ENCODE measurements at regions not wholly inside any gene's neighbourhood (a gene's known extent, or its start where the extent isn't known, plus 50 kb on each side); places are given as distances from the start of the nearest gene placed in this dataset.

DNA sequence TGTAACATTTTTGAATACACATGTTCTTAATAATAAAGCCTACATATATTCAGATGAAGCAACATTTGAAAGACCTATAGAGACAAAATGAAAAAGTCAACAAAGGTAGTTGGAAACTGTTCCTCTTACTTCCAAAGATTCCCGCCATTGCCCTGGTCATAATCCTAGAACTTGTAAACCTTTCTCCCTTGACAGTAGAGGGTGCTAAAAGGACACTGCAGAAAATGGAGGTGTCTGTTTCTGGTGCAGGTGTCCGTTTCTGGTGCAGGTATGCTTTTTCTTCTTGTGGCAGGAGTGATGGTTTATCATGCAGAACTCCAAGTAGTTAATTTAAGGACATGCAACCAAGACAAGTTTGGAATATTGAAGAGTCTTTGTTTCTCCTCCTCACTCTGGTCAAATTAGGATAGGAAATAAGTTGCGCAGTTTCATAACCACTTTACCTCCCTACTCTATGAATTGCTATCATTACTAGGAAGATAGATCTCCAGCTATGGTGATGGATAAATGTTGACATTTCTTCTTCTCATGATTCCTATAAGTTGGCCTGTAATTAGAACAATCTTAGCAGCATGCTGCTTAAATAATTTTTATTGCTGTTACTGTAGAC is 56.0 kb upstream of the FAM174A start:
- H3K27ac Mint-ChIP-seq = no peak overlapping the region
- no peaks in the 10 kb centered on the region for H3K4me1 Mint-ChIP-seq
- H3K9me3 Mint-ChIP-seq = no peaks in the 10 kb centered on the region
- H3K27me3 Mint-ChIP-seq = no peaks in the 10 kb centered on the region
- no peak overlapping the region for H3K4me3 Mint-ChIP-seq
- H3K36me3 Mint-ChIP-seq (ENCODE audit: low read depth) = no peaks in the 10 kb centered on the region
- no peak for ATAC-seq (replicated peaks)

GRCh38 chr5:100472091-100472490 is 63.1 kb upstream of the FAM174A start:
- Mint-ChIP-seq H3K4me1 (no peaks in the 10 kb centered on the region), H3K4me3 (no peak overlapping the region), H3K27me3 (peaks cover 9% of the 10 kb centered on the region), H3K27ac (no peak overlapping the region), H3K36me3 (ENCODE audit: low read depth) (no peaks in the 10 kb centered on the region), H3K9me3 (no peaks in the 10 kb centered on the region)
- no peak for ATAC-seq (replicated peaks)

DNA sequence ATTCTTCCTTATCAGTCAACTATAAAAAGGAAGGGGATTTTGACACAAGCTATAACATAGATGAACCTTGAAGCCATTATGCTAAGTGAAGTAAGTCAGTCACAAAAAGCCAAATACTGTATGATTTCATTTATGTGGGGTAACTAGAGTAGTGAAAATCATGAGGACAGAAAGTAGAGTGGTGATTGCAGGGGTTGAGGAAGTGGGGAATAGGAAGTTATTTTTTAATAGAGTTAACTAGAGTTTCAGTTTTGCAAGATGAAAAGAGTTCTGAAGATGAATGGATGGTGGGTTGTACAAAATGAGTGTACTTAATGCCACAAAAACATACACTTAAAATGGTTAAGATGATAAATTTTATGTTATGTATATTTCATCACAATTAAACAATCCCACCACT is 65.4 kb upstream of the FAM174A start:
- H3K36me3 Mint-ChIP-seq (ENCODE audit: low read depth) = no peaks in the 10 kb centered on the region
- ATAC-seq (replicated peaks) = no peak
- no peak overlapping the region for H3K27ac Mint-ChIP-seq
- H3K4me1 Mint-ChIP-seq = no peaks in the 10 kb centered on the region
- no peaks in the 10 kb centered on the region for H3K9me3 Mint-ChIP-seq
- no peak overlapping the region for H3K4me3 Mint-ChIP-seq
- peaks cover 9% of the 10 kb centered on the region for H3K27me3 Mint-ChIP-seq

GRCh38 chr5:100464418-100464817 is 70.8 kb upstream of the FAM174A start:
- peaks cover 9% of the 10 kb centered on the region for H3K27me3 Mint-ChIP-seq
- H3K27ac Mint-ChIP-seq = no peak overlapping the region
- H3K4me3 Mint-ChIP-seq = no peak overlapping the region
- no peaks in the 10 kb centered on the region for H3K36me3 Mint-ChIP-seq (ENCODE audit: low read depth)
- no peaks in the 10 kb centered on the region for H3K4me1 Mint-ChIP-seq
- no peaks in the 10 kb centered on the region for H3K9me3 Mint-ChIP-seq
- no peak for ATAC-seq (replicated peaks)

- Mint-ChIP-seq H3K9me3 (no peaks in the 10 kb centered on the region), H3K4me1 (no peaks in the 10 kb centered on the region), H3K27me3 (no peaks in the 10 kb centered on the region), H3K36me3 (ENCODE audit: low read depth) (no peaks in the 10 kb centered on the region), H3K4me3 (no peak overlapping the region), H3K27ac (no peak overlapping the region)
- ATAC-seq (replicated peaks) = no peak
Measured at GRCh38 chr5:100456615-100457014, 78.6 kb upstream of the FAM174A start.

GRCh38 chr5:100452126-100452525 is 83.0 kb upstream of the FAM174A start:
- no peaks in the 10 kb centered on the region for H3K36me3 Mint-ChIP-seq (ENCODE audit: low read depth)
- no peaks in the 10 kb centered on the region for H3K9me3 Mint-ChIP-seq
- no peak for ATAC-seq (replicated peaks)
- no peak overlapping the region for H3K4me3 Mint-ChIP-seq
- peaks cover 3% of the 10 kb centered on the region for H3K27me3 Mint-ChIP-seq
- no peaks in the 10 kb centered on the region for H3K4me1 Mint-ChIP-seq
- H3K27ac Mint-ChIP-seq = no peak overlapping the region

- H3K4me1 Mint-ChIP-seq = no peaks in the 10 kb centered on the region
Measured at GRCh38 chr5:100448111-100448528, 87.1 kb upstream of the FAM174A start.

GRCh38 chr5:100446879-100447430 is 88.2 kb upstream of the FAM174A start:
- ATAC-seq (replicated peaks) = no peak
- Mint-ChIP-seq H3K36me3 (ENCODE audit: low read depth) (no peaks in the 10 kb centered on the region), H3K4me3 (no peak overlapping the region), H3K27me3 (peaks cover 3% of the 10 kb centered on the region), H3K9me3 (no peaks in the 10 kb centered on the region), H3K4me1 (no peaks in the 10 kb centered on the region), H3K27ac (no peak overlapping the region)

More at GRCh38 chr5:100448111-100448528, 87.1 kb upstream of the FAM174A start:
- Mint-ChIP-seq H3K4me3 (no peak overlapping the region), H3K27ac (no peak overlapping the region), H3K36me3 (ENCODE audit: low read depth) (no peaks in the 10 kb centered on the region), H3K27me3 (peaks cover 3% of the 10 kb centered on the region), H3K9me3 (no peaks in the 10 kb centered on the region)
- ATAC-seq (replicated peaks) = no peak

- no peak overlapping the region for H3K27ac Mint-ChIP-seq
- no peaks in the 10 kb centered on the region for H3K4me1 Mint-ChIP-seq
- H3K4me3 Mint-ChIP-seq = no peak overlapping the region
- H3K27me3 Mint-ChIP-seq = no peaks in the 10 kb centered on the region
- no peaks in the 10 kb centered on the region for H3K36me3 Mint-ChIP-seq (ENCODE audit: low read depth)
- no peaks in the 10 kb centered on the region for H3K9me3 Mint-ChIP-seq
- ATAC-seq (replicated peaks) = peak; percentile 46
Measured at GRCh38 chr5:100444961-100445360, 90.2 kb upstream of the FAM174A start.

GRCh38 chr5:100434815-100435214 is 100.4 kb upstream of the FAM174A start:
- ATAC-seq (replicated peaks) = no peak
- Mint-ChIP-seq H3K9me3 (no peaks in the 10 kb centered on the region), H3K36me3 (ENCODE audit: low read depth) (no peaks in the 10 kb centered on the region), H3K27ac (no peak overlapping the region), H3K27me3 (no peaks in the 10 kb centered on the region), H3K4me3 (no peak overlapping the region), H3K4me1 (no peaks in the 10 kb centered on the region)

GRCh38 chr5:100432741-100433140 is 102.4 kb upstream of the FAM174A start:
- no peaks in the 10 kb centered on the region for H3K9me3 Mint-ChIP-seq
- H3K27ac Mint-ChIP-seq = no peak overlapping the region
- no peaks in the 10 kb centered on the region for H3K36me3 Mint-ChIP-seq (ENCODE audit: low read depth)

GRCh38 chr5:100430268-100431195 is 104.6 kb upstream of the FAM174A start:
- Mint-ChIP-seq H3K4me3 (no peak overlapping the region), H3K27ac (no peak overlapping the region), H3K9me3 (no peaks in the 10 kb centered on the region), H3K4me1 (no peaks in the 10 kb centered on the region), H3K27me3 (no peaks in the 10 kb centered on the region), H3K36me3 (ENCODE audit: low read depth) (no peaks in the 10 kb centered on the region)
- peak; percentile 43 for ATAC-seq (replicated peaks)

More at GRCh38 chr5:100432741-100433140, 102.4 kb upstream of the FAM174A start:
- H3K27me3 Mint-ChIP-seq = no peaks in the 10 kb centered on the region
- ATAC-seq (replicated peaks) = no peak
- H3K4me3 Mint-ChIP-seq = no peak overlapping the region
- no peaks in the 10 kb centered on the region for H3K4me1 Mint-ChIP-seq

GRCh38 chr5:100424787-100425186 is 110.4 kb upstream of the FAM174A start:
- Mint-ChIP-seq H3K4me3 (no peak overlapping the region), H3K36me3 (ENCODE audit: low read depth) (no peaks in the 10 kb centered on the region), H3K9me3 (peaks cover 5% of the 10 kb centered on the region), H3K27me3 (no peaks in the 10 kb centered on the region), H3K27ac (no peak overlapping the region), H3K4me1 (no peaks in the 10 kb centered on the region)
- no peak for ATAC-seq (replicated peaks)

DNA sequence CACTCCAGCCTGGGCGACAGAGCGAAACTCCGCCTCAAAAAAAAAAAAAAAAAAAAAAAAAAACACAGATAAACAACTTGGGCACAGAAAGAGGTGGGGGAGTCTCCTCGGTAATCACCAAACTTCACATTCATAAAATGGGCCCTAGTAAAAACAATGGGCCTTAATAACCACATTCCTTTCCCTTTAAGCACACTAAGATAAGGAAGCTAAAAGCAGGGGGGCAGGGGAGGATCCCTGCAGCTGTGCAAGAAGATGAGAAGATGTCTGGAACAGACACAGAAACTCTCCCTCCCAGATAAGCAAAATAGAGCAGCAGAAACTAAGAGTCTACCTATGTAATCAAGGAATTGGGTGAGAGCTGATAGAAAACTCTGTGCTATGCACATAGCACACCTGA is 111.2 kb upstream of the FAM174A start:
- Mint-ChIP-seq H3K36me3 (ENCODE audit: low read depth) (no peaks in the 10 kb centered on the region), H3K9me3 (peaks cover 5% of the 10 kb centered on the region), H3K27ac (no peak overlapping the region), H3K4me3 (no peak overlapping the region), H3K4me1 (no peaks in the 10 kb centered on the region), H3K27me3 (no peaks in the 10 kb centered on the region)
- ATAC-seq (replicated peaks) = no peak

DNA sequence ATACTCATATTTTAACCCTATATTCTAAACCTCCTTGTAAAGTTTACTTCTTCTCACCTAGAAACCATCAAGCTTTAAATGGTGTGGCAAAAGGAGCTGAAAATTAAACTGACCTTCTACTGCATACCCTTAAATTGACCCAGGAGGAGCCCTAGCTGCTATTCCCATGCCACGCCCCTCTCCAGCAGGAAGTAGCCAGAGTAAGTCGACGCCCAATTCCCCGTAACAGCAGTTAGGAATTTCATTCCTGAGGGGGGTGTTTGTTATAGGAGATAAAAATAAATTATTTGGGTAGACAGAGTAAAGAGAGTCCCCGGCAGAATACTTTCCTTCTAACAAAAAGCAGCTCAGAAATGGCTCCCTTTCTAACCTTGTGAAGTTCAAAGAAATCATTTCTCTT is 111.8 kb upstream of the FAM174A start:
- no peaks in the 10 kb centered on the region for H3K36me3 Mint-ChIP-seq (ENCODE audit: low read depth)
- H3K4me3 Mint-ChIP-seq = no peak overlapping the region
- H3K27me3 Mint-ChIP-seq = no peaks in the 10 kb centered on the region
- H3K27ac Mint-ChIP-seq = no peak overlapping the region
- peaks cover 5% of the 10 kb centered on the region for H3K9me3 Mint-ChIP-seq
- no peaks in the 10 kb centered on the region for H3K4me1 Mint-ChIP-seq
- ATAC-seq (replicated peaks) = no peak

All from activated T-helper 17 cell treated with anti-CD3 and anti-CD28 coated beads, Interleukin-2, amount 50 U/mL, for 72 hours (primary cell).